BJ (cell line): ENCODE measurements at regions not wholly inside any gene's neighbourhood (a gene's known extent, or its start where the extent isn't known, plus 50 kb on each side); places are given as distances from the start of the nearest gene placed in this dataset.

ENCODE experiments used
- CTCF ChIA-PET: fragments of 350-600 bp; formaldehyde crosslinking; extraction: SDS; loops from one replicate; lab custom pipeline; 2021; ENCODE audit warnings: antibody characterized with exemption, inconsistent platforms; lab: Yijun Ruan, JAX
- POLR2A ChIA-PET: fragments of 300-600 bp; sonication (Branson Sonifier 250); formaldehyde crosslinking; extraction: SDS; loops from one replicate; lab custom pipeline; 2021; ENCODE audit warnings: antibody characterized with exemption; lab: Charles Lee
- DNase-seq: peaks from one replicate; pipeline ENCODE4 v3.0.0-alpha.2; 2011; ENCODE audit warnings: low read depth
- H3K27me3 ChIP-seq: 2 replicates; pipeline ENCODE4 v1.6.0; 2011; ENCODE audit warnings: low read length; ENCODE audit not compliant: control insufficient read depth, insufficient read depth
- H3K36me3 ChIP-seq: 2 replicates; pipeline ENCODE4 v1.5.1; 2011; ENCODE audit warnings: low read length; ENCODE audit not compliant: control insufficient read depth, insufficient read depth
- H3K4me3 ChIP-seq: 2 replicates; pipeline ENCODE4 v1.5.1; 2011; ENCODE audit warnings: low read depth, mild to moderate bottlenecking, control low read depth, low read length
- TF ChIP-seq, protein P1 (sequence below): IDR thresholded peaks from 2 replicates; pipeline ENCODE4 v1.5.1; 2011; ENCODE audit warnings: low read depth, mild to moderate bottlenecking, control low read depth, inconsistent platforms, low read length, moderate library complexity; ENCODE audit not compliant: insufficient read depth

DNA sequence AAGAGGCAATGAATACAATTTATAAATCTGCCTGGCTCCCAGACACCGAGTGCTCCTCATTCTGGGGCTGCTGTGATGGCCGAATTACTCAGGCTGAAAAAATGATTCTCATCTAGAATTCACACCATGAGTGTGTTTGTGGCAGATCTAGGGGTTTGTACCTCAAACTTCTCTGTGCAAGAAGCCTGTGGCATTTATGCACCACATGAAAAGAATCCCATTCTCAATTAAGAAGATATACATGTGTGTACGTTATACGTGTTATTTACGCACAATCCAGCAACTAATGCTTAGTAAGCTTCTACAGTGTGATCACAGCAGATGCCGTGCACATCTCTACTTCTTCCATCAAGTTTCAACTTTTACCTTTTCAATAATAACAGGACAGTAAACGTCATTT is 476.8 kb downstream of the SHQ1 start:
- DNase-seq, result no peak
- TF ChIP-seq, protein P1, sequence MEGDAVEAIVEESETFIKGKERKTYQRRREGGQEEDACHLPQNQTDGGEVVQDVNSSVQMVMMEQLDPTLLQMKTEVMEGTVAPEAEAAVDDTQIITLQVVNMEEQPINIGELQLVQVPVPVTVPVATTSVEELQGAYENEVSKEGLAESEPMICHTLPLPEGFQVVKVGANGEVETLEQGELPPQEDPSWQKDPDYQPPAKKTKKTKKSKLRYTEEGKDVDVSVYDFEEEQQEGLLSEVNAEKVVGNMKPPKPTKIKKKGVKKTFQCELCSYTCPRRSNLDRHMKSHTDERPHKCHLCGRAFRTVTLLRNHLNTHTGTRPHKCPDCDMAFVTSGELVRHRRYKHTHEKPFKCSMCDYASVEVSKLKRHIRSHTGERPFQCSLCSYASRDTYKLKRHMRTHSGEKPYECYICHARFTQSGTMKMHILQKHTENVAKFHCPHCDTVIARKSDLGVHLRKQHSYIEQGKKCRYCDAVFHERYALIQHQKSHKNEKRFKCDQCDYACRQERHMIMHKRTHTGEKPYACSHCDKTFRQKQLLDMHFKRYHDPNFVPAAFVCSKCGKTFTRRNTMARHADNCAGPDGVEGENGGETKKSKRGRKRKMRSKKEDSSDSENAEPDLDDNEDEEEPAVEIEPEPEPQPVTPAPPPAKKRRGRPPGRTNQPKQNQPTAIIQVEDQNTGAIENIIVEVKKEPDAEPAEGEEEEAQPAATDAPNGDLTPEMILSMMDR, result no peak
- Histone ChIP-seq H3K4me3 (no peak overlapping the region), H3K36me3 (no peaks in the 10 kb centered on the region), H3K27me3 (no peaks in the 10 kb centered on the region; the same call in 1 of the 2 replicates)
- POLR2A ChIA-PET, result no interaction called here
- CTCF ChIA-PET, result interaction anchor here (1.2 kb wide), 1 partner anchor 8 kb away, joined by 4 read pairs; no protein-coding TSS in a partner anchor

DNA sequence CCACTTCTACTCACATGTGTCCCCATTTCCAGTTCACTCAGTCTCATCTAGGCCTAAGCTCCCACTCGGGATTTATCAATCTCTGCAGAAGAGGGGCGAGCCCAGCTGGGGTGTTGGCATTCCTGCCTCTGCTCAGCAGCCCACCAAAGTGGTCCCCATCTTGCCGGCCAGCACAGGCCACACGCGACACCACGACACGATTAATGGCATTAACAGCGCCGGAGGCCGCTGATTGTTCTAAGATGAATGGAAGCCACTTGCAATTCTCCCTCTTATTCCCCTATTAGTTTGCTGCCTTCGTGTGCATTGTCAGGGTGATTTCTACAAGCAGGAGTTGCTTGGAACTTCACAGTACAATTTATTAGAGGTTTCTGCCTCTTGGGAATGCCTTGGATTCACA is 477.3 kb downstream of the SHQ1 start:
- H3K36me3 ChIP-seq, result no peaks in the 10 kb centered on the region
- ChIA-PET POLR2A (no interaction called here), CTCF (interaction anchor here (1.2 kb wide), 1 partner anchor 9 kb away, joined by 4 read pairs; no protein-coding TSS in a partner anchor)
- TF ChIP-seq, protein P1, result no peak
- H3K4me3 ChIP-seq, result no peak overlapping the region
- no peaks in the 10 kb centered on the region; the same call in 1 of the 2 replicates for H3K27me3 ChIP-seq
- no peak for DNase-seq

DNA sequence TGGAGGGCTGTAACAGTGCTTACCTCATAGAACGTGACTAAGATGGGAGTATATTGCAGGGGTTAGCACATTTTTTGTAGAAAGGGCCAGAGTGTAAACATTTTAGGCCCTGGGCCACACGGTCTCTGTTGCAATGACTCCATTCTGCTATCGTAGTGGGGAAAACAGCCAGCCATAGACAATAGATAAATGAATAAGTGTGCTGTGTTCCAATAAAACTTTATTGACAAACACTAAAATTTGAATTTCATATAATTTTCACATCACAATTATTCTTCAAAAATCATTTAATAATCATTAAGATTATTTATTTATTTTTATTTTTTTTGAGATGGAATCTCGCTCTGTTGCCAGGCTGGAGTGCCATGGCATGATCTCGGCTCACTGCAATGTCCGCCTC is 478.6 kb downstream of the SHQ1 start:
- DNase-seq, result no peak
- ChIA-PET POLR2A (no interaction called here), CTCF (no interaction called here)
- Histone ChIP-seq H3K4me3 (no peak overlapping the region), H3K27me3 (no peaks in the 10 kb centered on the region; the same call in 1 of the 2 replicates), H3K36me3 (no peaks in the 10 kb centered on the region)
- TF ChIP-seq, protein P1, result no peak

DNA sequence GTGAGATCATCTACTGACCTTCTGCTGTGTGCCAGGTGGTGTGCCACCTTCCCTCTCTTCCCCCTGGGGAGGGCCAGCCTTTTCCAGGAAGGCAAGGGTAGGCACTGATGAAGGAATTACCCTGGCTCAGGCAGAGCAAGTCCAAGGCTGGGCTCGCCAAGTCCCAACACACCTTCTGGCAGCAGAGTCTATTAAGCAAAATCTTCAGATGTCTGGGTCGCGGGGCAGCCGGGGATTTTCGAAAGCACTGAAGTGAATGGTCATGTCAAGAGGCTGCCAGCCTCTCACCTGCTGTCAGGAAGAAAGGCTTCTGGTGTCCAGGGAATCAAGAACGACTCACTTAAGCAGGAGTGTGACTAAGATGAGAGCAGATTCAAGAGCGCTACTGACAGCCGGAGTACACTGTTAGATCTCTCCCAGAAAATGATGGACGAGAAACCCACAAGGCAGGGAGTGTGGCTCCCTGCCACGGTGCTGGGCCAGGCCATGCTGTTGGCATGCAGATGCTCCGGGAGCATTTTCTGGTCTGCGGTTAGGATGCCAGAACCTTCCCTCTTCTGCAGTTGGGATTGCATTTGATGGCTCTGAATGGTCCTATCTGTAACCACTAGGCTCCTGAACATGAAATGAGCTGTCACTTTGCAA is 479.8 kb downstream of the SHQ1 start:
- no peaks in the 10 kb centered on the region for H3K36me3 ChIP-seq
- POLR2A ChIA-PET, result interaction anchor here (0.6 kb wide), 1 partner anchor 1102 kb away, joined by 3 read pairs; no protein-coding TSS in a partner anchor
- no peak for DNase-seq
- CTCF ChIA-PET, result no interaction called here
- TF ChIP-seq, protein P1, result no peak
- no peak overlapping the region for H3K4me3 ChIP-seq
- H3K27me3 ChIP-seq, result no peaks in the 10 kb centered on the region; the same call in 1 of the 2 replicates

DNA sequence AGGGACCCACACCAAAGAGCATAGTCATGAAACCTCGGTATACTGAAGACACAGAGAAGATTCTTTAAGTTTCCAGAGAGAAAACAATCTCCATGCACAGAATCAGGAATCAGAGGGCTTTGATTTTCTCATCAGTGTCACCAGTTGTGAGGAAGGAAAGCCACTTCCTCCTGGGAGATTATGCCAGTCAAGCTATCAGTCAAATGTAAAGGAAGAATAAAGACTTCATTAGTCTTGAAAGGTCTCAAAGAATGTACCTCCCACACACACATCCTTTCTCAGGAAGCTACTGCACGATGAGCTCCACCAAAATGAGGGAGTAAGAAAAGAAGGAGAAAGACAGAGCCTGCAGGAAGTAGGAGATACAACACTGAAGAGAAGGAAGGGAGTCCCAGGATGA is 486.3 kb downstream of the SHQ1 start:
- CTCF ChIA-PET, result no interaction called here
- POLR2A ChIA-PET, result no interaction called here
- H3K36me3 ChIP-seq, result no peaks in the 10 kb centered on the region
- TF ChIP-seq, protein P1, result no peak
- no peaks in the 10 kb centered on the region; the same call in none of the 2 replicates for H3K27me3 ChIP-seq
- H3K4me3 ChIP-seq, result no peak overlapping the region
- no peak for DNase-seq
